ENCODE measurements at regions not wholly inside any gene's neighbourhood (a gene's known extent, or its start where the extent isn't known, plus 50 kb on each side); places are given as distances from the start of the nearest gene placed in this dataset.
A peak's percentile ranks its signal among the peaks of the same experiment; 100 is the strongest.

- Mint-ChIP-seq H3K36me3 (ENCODE audit: low read depth) (no peaks in the 10 kb centered on the region), H3K27me3 (ENCODE audit: insufficient read depth) (peaks cover 27% of the 10 kb centered on the region), H3K4me1 (ENCODE audit: low read depth) (peaks cover 32% of the 10 kb centered on the region), H3K27ac (peak overlapping the region; percentile 1), H3K4me3 (no peak overlapping the region), H3K9me3 (peaks cover 4% of the 10 kb centered on the region)
- no peak for DNase-seq (ENCODE audit: low spot score)
- intact Hi-C loops (cut with micrococcal nuclease): loop anchor here (1.0 to 5.0 kb wide), 2 partner anchors 16 to 53 kb away; no protein-coding TSS in a partner anchor
Measured at GRCh38 chr6:105509506-105510331, 106.8 kb upstream of the PREP start.

GRCh38 chr6:105507811-105508210, 104.9 kb upstream of the PREP start:
- peaks cover 4% of the 10 kb centered on the region for H3K9me3 Mint-ChIP-seq
- DNase-seq (ENCODE audit: low spot score): no peak
- H3K27me3 Mint-ChIP-seq (ENCODE audit: insufficient read depth): peaks cover 21% of the 10 kb centered on the region

GRCh38 chr6:105504706-105505105, 101.8 kb upstream of the PREP start:
- no peak for DNase-seq (ENCODE audit: low spot score)
- peaks cover 21% of the 10 kb centered on the region for H3K27me3 Mint-ChIP-seq (ENCODE audit: insufficient read depth)
- H3K4me3 Mint-ChIP-seq: no peak overlapping the region
- no peak overlapping the region for H3K27ac Mint-ChIP-seq
- intact Hi-C loops (cut with micrococcal nuclease): no loop called here
- H3K36me3 Mint-ChIP-seq (ENCODE audit: low read depth): peaks cover 2% of the 10 kb centered on the region
- peaks cover 4% of the 10 kb centered on the region for H3K9me3 Mint-ChIP-seq
- peaks cover 5% of the 10 kb centered on the region for H3K4me1 Mint-ChIP-seq (ENCODE audit: low read depth)

More at GRCh38 chr6:105507811-105508210, 104.9 kb upstream of the PREP start:
- Mint-ChIP-seq H3K27ac (no peak overlapping the region), H3K4me3 (no peak overlapping the region), H3K36me3 (ENCODE audit: low read depth) (peaks cover 2% of the 10 kb centered on the region), H3K4me1 (ENCODE audit: low read depth) (peaks cover 27% of the 10 kb centered on the region)
- intact Hi-C loops (cut with micrococcal nuclease): no loop called here

- Mint-ChIP-seq H3K27ac (no peak overlapping the region), H3K36me3 (ENCODE audit: low read depth) (peaks cover 2% of the 10 kb centered on the region), H3K4me3 (no peak overlapping the region), H3K4me1 (ENCODE audit: low read depth) (peaks cover 4% of the 10 kb centered on the region), H3K27me3 (ENCODE audit: insufficient read depth) (peaks cover 23% of the 10 kb centered on the region), H3K9me3 (peaks cover 4% of the 10 kb centered on the region)
- intact Hi-C loops (cut with micrococcal nuclease): no loop called here
- no peak for DNase-seq (ENCODE audit: low spot score)
Measured at GRCh38 chr6:105503641-105504040, 100.8 kb upstream of the PREP start.

- H3K27ac Mint-ChIP-seq: no peak overlapping the region
- peaks cover 4% of the 10 kb centered on the region for H3K9me3 Mint-ChIP-seq
- DNase-seq (ENCODE audit: low spot score): no peak
- intact Hi-C loops (cut with micrococcal nuclease): no loop called here
- no peak overlapping the region for H3K4me3 Mint-ChIP-seq
- H3K4me1 Mint-ChIP-seq (ENCODE audit: low read depth): no peaks in the 10 kb centered on the region
- H3K36me3 Mint-ChIP-seq (ENCODE audit: low read depth): peaks cover 2% of the 10 kb centered on the region
- H3K27me3 Mint-ChIP-seq (ENCODE audit: insufficient read depth): peaks cover 19% of the 10 kb centered on the region
Measured at GRCh38 chr6:105501826-105502344, 99.0 kb upstream of the PREP start.

- Mint-ChIP-seq H3K27ac (no peak overlapping the region), H3K4me1 (ENCODE audit: low read depth) (no peaks in the 10 kb centered on the region), H3K4me3 (no peak overlapping the region), H3K9me3 (peaks cover 4% of the 10 kb centered on the region), H3K36me3 (ENCODE audit: low read depth) (peaks cover 2% of the 10 kb centered on the region), H3K27me3 (ENCODE audit: insufficient read depth) (peaks cover 13% of the 10 kb centered on the region)
- no peak for DNase-seq (ENCODE audit: low spot score)
- intact Hi-C loops (cut with micrococcal nuclease): no loop called here
Measured at GRCh38 chr6:105501246-105501645, 98.4 kb upstream of the PREP start.

- DNase-seq (ENCODE audit: low spot score): no peak
- no peaks in the 10 kb centered on the region for H3K4me1 Mint-ChIP-seq (ENCODE audit: low read depth)
- intact Hi-C loops (cut with micrococcal nuclease): no loop called here
- H3K9me3 Mint-ChIP-seq: peaks cover 2% of the 10 kb centered on the region
- H3K36me3 Mint-ChIP-seq (ENCODE audit: low read depth): peaks cover 2% of the 10 kb centered on the region
- H3K27me3 Mint-ChIP-seq (ENCODE audit: insufficient read depth): peaks cover 9% of the 10 kb centered on the region
- H3K27ac Mint-ChIP-seq: no peak overlapping the region
- H3K4me3 Mint-ChIP-seq: no peak overlapping the region
Measured at GRCh38 chr6:105500693-105501092, 97.8 kb upstream of the PREP start.

GRCh38 chr6:105499931-105500330, 97.0 kb upstream of the PREP start:
- no peaks in the 10 kb centered on the region for H3K4me1 Mint-ChIP-seq (ENCODE audit: low read depth)
- no peak overlapping the region for H3K27ac Mint-ChIP-seq
- no peak overlapping the region for H3K4me3 Mint-ChIP-seq
- peaks cover 7% of the 10 kb centered on the region for H3K27me3 Mint-ChIP-seq (ENCODE audit: insufficient read depth)
- H3K9me3 Mint-ChIP-seq: no peaks in the 10 kb centered on the region
- intact Hi-C loops (cut with micrococcal nuclease): no loop called here
- peaks cover 2% of the 10 kb centered on the region for H3K36me3 Mint-ChIP-seq (ENCODE audit: low read depth)
- DNase-seq (ENCODE audit: low spot score): no peak

GRCh38 chr6:105499136-105499870, 96.4 kb upstream of the PREP start:
- H3K27ac Mint-ChIP-seq: no peak overlapping the region
- H3K4me3 Mint-ChIP-seq: no peak overlapping the region
- intact Hi-C loops (cut with micrococcal nuclease): no loop called here
- H3K4me1 Mint-ChIP-seq (ENCODE audit: low read depth): no peaks in the 10 kb centered on the region
- DNase-seq (ENCODE audit: low spot score): no peak
- H3K36me3 Mint-ChIP-seq (ENCODE audit: low read depth): peaks cover 2% of the 10 kb centered on the region
- H3K27me3 Mint-ChIP-seq (ENCODE audit: insufficient read depth): peaks cover 7% of the 10 kb centered on the region
- H3K9me3 Mint-ChIP-seq: no peaks in the 10 kb centered on the region

GRCh38 chr6:105497549-105497948, 94.7 kb upstream of the PREP start:
- Mint-ChIP-seq H3K36me3 (ENCODE audit: low read depth) (peaks cover 7% of the 10 kb centered on the region), H3K27me3 (ENCODE audit: insufficient read depth) (peaks cover 7% of the 10 kb centered on the region), H3K4me1 (ENCODE audit: low read depth) (peaks cover under 1% of the 10 kb centered on the region), H3K27ac (no peak overlapping the region), H3K9me3 (no peaks in the 10 kb centered on the region), H3K4me3 (no peak overlapping the region)
- DNase-seq (ENCODE audit: low spot score): no peak
- intact Hi-C loops (cut with micrococcal nuclease): no loop called here

GRCh38 chr6:105495515-105495914, 92.6 kb upstream of the PREP start:
- peaks cover 6% of the 10 kb centered on the region for H3K9me3 Mint-ChIP-seq
- peaks cover 9% of the 10 kb centered on the region for H3K36me3 Mint-ChIP-seq (ENCODE audit: low read depth)
- intact Hi-C loops (cut with micrococcal nuclease): no loop called here
- H3K4me1 Mint-ChIP-seq (ENCODE audit: low read depth): peaks cover 6% of the 10 kb centered on the region
- H3K27ac Mint-ChIP-seq: no peak overlapping the region
- DNase-seq (ENCODE audit: low spot score): no peak
- H3K4me3 Mint-ChIP-seq: no peak overlapping the region
- peaks cover 6% of the 10 kb centered on the region for H3K27me3 Mint-ChIP-seq (ENCODE audit: insufficient read depth)

- Mint-ChIP-seq H3K4me1 (ENCODE audit: low read depth) (peaks cover 9% of the 10 kb centered on the region), H3K27me3 (ENCODE audit: insufficient read depth) (peaks cover 2% of the 10 kb centered on the region), H3K4me3 (no peak overlapping the region), H3K36me3 (ENCODE audit: low read depth) (peaks cover 10% of the 10 kb centered on the region), H3K9me3 (peaks cover 7% of the 10 kb centered on the region), H3K27ac (no peak overlapping the region)
- DNase-seq (ENCODE audit: low spot score): no peak
- intact Hi-C loops (cut with micrococcal nuclease): no loop called here
Measured at GRCh38 chr6:105494688-105495087, 91.8 kb upstream of the PREP start.

- peaks cover 19% of the 10 kb centered on the region for H3K4me1 Mint-ChIP-seq (ENCODE audit: low read depth)
- peaks cover 15% of the 10 kb centered on the region for H3K36me3 Mint-ChIP-seq (ENCODE audit: low read depth)
- H3K4me3 Mint-ChIP-seq: no peak overlapping the region
- H3K27ac Mint-ChIP-seq: peak overlapping the region; percentile 78
- no peaks in the 10 kb centered on the region for H3K27me3 Mint-ChIP-seq (ENCODE audit: insufficient read depth)
- no peak for DNase-seq (ENCODE audit: low spot score)
- intact Hi-C loops (cut with micrococcal nuclease): loop anchor here (1.0 to 2.0 kb wide), 5 partner anchors 9 to 153 kb away; no protein-coding TSS in a partner anchor
- H3K9me3 Mint-ChIP-seq: peaks cover 7% of the 10 kb centered on the region
Measured at GRCh38 chr6:105493736-105494135, 90.9 kb upstream of the PREP start.
